ENCODE measurements at regions not wholly inside any gene's neighbourhood (a gene's known extent, or its start where the extent isn't known, plus 50 kb on each side); places are given as distances from the start of the nearest gene placed in this dataset.

DNA sequence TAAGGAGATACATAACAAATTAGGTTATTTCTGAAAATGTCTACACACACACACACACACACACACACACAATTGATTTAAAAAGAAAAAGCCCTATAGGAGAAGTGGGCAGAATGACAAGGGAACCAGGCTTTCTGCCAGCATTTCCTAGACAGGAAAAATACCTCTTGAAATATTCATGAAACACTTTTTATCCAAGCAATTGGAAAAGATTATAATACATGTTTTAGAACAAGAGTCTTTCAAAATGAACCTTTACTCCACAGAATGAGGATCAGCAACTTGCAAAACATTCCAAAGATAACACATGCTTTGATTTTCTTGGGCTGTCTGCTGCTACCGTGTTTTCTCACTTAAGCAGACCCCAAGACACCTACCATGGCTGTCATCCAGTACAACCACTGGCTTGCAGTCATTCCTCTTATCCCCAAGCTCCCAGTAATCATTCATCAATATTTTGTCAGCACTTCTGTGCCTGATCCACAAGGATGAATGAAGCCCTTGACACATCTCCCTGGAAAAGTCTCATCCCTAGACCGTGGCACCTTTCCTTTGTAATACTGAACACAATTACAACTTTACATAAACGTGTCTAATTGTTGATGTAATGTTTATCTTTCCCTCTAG, 717.1 kb upstream of the ZNF608 start:
- no peak overlapping the region for H3K4me3 ChIP-seq (ENCODE audit: low read depth, low read length)
- TF ChIP-seq, protein P1, sequence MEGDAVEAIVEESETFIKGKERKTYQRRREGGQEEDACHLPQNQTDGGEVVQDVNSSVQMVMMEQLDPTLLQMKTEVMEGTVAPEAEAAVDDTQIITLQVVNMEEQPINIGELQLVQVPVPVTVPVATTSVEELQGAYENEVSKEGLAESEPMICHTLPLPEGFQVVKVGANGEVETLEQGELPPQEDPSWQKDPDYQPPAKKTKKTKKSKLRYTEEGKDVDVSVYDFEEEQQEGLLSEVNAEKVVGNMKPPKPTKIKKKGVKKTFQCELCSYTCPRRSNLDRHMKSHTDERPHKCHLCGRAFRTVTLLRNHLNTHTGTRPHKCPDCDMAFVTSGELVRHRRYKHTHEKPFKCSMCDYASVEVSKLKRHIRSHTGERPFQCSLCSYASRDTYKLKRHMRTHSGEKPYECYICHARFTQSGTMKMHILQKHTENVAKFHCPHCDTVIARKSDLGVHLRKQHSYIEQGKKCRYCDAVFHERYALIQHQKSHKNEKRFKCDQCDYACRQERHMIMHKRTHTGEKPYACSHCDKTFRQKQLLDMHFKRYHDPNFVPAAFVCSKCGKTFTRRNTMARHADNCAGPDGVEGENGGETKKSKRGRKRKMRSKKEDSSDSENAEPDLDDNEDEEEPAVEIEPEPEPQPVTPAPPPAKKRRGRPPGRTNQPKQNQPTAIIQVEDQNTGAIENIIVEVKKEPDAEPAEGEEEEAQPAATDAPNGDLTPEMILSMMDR (IDR thresholded peaks at IDR 0.05; ENCODE audit: insufficient read depth, low read depth, low read length) = no peak
- DNase-seq (ENCODE audit: low read depth) = no peak

DNA sequence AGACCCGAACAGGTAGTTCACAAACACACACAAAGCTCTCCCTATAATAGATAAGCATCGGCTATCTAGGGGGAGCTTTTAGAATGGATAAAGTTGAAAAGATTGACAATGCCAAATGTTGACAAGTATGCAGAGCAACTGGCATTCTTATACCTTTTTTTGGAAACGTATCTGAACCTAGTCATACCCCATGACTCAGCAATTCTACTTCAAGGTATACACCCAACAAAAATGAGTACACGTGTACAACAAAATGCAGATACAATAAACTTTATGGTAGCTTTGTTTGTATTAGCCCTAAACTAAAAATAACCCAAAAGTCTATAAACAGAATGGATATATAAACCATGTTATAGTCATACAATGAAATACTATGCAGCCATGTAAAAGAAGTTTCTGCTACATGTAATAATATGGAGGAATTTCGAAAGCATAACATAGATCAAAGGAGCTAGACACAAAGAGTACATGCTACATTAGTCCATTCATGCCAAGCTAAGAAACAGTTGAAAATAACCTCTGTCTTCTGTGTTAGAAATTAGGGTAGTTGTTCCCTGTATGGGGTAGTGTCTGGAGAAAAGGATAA, 718.5 kb upstream of the ZNF608 start:
- no peak overlapping the region for H3K4me3 ChIP-seq (ENCODE audit: low read depth, low read length)
- TF ChIP-seq, protein P1 (IDR thresholded peaks at IDR 0.05; ENCODE audit: insufficient read depth, low read depth, low read length) = no peak
- no peak for DNase-seq (ENCODE audit: low read depth)

DNA sequence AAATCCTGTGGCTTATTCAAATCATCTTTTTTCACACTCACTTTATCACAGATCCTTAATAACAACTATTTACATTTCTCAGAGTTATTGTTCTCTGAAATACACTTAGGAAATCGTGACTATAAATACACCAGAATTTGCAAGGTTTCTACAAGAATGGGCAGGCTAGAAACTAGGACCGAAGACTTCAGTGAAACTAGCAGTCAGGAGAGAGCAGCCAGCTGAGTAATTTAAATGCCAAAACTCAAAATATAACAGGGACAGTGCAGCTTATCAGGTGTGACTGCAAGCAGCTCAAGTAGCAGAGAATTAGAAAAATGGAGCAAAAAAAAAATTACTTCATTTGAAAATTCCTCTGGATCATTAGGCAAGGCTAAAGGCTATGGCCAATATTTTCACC, 719.3 kb upstream of the ZNF608 start:
- no peak overlapping the region for H3K4me3 ChIP-seq (ENCODE audit: low read depth, low read length)

DNA sequence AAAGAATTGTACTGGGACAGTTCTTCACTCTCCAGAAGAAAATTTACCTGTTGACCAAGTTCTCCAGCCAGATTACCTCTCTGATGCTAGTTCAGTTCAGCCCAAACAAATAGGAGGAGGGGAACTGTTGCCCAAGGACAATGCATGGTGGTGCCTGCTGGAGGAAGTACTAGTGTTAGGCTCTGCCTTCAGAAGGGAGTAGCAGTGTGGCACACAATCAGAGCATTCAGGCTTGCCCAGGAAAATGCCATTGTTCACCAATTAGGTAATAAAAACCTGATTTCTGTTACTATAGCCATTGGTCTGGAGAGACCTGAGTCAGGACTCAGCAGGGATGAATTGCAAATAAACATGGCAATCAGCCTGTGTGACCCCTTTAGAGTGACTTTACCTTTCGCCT, 720.8 kb upstream of the ZNF608 start:
- TF ChIP-seq, protein P1 (IDR thresholded peaks at IDR 0.05; ENCODE audit: insufficient read depth, low read depth, low read length) = no peak
- H3K4me3 ChIP-seq (ENCODE audit: low read depth, low read length) = no peak overlapping the region
- no peak for DNase-seq (ENCODE audit: low read depth)

More for the DNA sequence above, 719.3 kb upstream of the ZNF608 start:
- no peak for DNase-seq (ENCODE audit: low read depth)
- TF ChIP-seq, protein P1 (IDR thresholded peaks at IDR 0.05; ENCODE audit: insufficient read depth, low read depth, low read length) = no peak

DNA sequence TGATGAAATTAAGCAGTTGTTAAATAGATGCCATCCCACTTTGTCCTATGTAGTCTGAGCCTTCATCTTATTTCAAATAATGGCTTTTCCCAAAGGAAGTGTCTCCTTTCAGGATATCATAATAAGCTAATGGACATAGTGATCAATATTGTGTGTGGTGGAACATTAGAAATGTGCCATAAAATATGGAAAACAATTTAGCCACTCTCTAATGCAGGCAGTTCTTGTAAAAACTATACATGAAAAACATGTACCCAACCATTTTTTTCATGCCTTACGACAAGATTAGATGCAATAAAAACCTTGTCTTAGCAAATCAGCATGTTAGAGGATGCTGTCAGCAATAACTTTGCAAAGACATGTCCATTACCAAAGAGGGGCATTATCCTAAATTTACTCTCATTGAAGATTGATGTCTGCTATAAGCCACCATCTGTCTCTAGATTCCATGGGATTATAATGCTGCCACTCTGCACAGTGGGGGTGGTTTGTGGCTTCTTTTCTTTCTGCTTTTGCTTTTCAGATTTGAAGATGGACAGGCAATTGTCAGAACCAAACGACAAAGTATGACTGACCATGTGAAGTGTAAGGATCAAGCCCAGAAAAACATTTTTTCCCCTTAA, 724.0 kb upstream of the ZNF608 start:
- TF ChIP-seq, protein P1 (IDR thresholded peaks at IDR 0.05; ENCODE audit: insufficient read depth, low read depth, low read length) = no peak
- no peak overlapping the region for H3K4me3 ChIP-seq (ENCODE audit: low read depth, low read length)
- DNase-seq (ENCODE audit: low read depth) = no peak

DNA sequence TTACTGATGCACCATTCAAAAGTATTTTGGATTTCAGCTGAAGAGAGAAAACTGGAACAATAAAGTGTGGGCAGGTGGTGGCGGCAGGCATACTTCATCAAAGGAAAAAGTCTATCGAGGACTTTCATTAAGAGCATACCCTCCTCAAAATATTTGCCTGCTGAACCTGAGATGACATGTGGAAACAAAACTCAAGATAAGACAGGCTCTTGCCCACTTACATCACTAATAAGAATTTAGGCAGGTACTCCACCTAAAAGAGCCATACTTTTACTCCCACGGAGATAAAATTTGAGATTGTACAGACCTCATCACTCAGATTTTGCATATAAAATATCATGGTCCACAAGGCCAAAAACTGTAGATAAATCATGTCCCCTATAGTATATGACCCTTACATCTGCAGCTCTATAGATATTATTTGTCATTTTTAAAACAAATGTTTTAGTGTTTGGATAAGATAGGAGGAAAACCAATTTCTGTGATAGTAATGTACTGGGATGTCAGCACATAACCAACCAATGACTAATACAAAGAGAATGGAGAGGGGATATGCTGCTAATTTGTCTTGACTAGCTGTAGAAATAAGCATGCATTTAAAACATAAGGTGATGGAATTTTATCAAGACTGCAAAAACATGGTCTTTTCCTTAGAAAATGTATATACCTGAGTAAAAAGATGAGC, 730.6 kb upstream of the ZNF608 start:
- peak; percentile 37 for DNase-seq (ENCODE audit: low read depth)
- TF ChIP-seq, protein P1 (IDR thresholded peaks at IDR 0.05; ENCODE audit: insufficient read depth, low read depth, low read length) = no peak

More for the DNA sequence above, 730.6 kb upstream of the ZNF608 start:
- H3K4me3 ChIP-seq (ENCODE audit: low read depth, low read length) = no peak overlapping the region

Data from fibroblast of villous mesenchyme (primary cell).